Inflammatory macrophage (primary cell): ENCODE measurements at regions not wholly inside any gene's neighbourhood (a gene's known extent, or its start where the extent isn't known, plus 50 kb on each side); places are given as distances from the start of the nearest gene placed in this dataset.

Source experiments
- DNase-seq, 2 donors: peaks; one replicate each; pipeline ENCODE4 v3.0.0-alpha.2; 2020 to 2022

DNA sequence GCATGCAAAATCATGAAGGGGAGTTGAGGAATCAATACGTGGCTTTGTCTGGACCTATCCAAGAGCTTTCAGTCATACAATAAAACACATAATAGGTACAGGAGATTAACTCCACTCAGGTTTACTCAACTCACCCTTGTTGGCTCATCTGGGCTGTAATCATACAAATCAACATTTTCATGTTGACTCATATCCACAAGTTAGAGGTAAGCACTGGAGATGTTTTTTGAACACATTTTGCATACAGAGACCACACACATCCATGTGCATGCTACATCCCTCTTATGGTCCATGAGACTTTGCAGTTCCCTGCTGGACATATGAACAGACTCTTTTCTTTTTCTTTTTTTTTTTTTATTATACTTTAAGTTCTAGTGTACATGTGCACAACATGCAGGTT lies 336.9 kb upstream of the PIK3C3 start:
- DNase-seq, result no peak

DNA sequence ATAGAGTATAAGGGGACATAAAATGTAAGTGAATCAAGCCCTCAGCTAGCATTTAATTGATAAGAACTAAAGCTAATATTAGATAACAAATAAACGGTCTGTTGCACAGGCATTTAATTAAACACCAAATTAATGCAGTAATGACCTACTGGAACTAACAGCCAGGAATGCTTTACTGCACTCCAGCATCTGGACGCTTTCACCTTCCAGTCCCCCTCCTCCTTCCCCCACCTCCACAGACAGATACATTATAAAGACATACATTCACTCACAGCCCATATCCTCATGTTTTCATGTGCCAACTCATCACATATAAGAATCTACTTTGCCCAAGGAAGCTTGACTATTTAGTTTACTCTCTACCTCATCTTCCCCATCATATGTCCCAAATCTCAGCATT lies 337.4 kb upstream of the PIK3C3 start:
- no peak for DNase-seq

DNA sequence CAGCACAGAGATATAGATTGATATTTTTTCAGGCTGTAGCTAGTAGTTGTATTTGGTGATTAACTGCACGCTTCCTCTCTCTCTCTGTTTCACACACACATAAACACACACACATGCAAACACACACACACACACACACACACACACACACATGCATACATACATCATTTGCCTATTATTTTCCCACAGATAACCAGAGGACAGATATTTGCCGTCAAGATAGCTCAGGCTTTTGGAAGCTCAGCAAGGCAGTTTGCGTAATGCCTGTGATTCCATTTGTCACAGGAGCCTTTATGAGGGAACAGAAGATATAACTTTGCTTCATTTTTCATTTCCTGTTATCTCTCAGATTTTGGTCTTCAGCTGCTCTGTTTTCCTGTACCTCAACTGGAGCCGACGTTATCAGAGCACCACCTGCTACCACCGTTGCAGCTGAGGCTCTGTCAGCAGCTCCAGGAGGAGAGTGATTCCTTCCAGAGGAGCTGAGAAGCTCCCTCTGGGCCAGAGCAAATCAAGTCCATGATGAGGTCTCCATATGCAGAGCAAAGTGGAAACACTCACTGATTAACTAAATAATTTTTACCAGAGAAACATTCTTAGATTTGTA lies 341.9 kb upstream of the PIK3C3 start:
- DNase-seq, result no peak

DNA sequence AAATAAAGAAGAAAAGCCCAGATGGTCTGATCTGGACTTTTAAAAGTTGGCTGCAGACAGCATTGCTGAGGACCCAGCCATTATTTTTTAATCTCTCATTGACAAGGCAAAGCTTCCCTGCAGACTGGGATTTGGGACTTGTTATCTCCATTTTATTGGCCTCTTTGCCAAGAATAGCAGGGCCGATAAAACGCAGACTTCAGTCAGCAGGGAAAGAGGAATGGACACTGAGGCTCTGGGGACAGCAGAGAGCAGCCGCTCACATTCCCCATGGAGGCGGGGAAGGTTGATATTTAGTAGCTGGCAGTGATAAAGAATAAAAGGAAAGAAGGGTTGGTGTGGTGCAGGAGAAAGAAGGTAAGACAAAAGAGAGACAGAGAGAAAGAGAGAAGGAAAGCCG lies 350.1 kb upstream of the PIK3C3 start:
- DNase-seq, result no peak

DNA sequence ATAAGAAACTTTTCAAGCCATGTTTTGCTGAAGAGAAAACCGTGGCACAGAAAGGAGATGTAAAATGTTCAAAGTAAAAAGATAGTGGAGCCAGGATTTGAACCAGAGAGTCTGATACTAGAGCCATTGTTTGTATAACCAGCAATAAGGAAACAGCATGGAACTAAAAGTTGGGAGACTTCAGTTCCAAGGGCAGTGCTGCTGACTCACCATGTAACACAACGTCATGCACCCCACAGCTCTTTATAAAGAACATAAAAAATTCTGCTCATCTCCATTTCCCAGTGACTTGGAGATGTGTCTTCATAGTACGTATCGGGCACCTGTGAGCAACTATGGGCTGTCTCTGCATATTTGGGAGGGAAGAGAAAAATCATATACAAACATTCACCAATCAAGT lies 353.0 kb upstream of the PIK3C3 start:
- no peak for DNase-seq

DNA sequence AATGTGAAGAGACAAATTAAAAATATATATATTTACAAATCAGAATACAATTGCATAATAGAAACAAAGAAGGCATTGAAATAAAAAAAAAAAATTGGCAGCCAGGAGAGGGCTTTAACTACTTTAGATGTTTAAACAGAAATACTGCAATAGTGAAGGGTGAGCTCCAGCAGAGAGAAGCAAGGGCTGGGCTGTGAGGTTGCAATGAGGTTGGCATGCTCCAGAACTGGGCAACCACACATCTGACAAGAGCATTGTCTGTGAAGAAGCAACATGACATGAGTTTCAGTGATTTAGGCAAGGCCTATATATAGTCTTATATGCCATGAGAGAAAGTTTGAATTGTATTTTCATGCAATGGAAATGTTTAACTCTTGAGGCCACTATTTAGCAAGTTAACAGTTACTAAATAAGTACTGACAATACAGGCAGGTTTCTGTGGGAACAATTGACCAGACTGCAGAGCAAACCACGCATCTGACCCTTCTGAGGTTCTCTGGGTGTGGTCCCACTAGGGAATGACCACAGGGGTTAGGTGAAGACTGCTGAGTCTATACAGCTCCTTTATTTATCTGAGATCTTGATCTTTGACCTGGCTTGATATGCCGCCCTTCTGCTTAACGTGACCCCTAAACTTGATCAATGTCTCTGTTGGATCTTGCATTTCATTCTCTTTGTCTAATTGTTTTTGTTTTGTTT lies 354.2 kb upstream of the PIK3C3 start:
- DNase-seq, result no peak

DNA sequence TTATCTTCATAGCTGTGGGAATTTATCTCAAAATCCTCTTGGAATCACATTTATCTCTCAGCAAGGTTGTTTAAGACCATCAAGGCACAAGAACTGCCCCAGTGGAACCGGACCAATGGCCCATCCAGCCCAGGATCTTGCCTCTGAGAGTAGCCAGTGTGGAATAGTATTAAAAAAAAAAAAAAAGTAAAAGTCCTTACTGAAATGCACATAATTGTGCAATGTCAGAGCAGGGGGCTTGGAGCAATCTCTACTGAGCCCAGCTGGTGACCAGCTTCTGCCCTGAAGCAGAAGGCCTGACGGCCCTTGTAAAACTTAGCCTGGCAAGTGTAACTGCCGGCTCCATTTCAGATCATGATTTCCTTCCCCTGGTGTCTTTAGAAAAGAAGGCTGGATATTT lies 355.6 kb upstream of the PIK3C3 start:
- DNase-seq, result no peak

DNA sequence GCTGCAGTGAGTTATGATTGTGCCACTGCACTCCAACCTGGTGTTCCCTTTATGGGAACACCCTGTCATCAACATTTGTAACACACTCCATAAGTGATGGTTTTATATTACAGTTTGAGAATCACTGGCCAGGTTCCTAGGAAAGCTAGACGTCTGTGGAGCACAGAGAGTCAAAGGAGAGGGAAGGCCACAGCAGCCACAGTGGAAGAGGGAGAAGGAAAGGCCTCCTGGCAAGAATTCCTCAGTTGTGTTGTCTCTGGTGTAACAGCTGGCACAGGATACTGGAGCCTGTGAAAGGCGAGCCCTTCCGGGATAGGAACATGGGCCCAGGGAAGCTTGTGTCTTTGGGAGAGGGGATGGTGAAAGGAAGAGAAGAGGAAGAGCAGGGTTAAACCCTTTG lies 360.5 kb upstream of the PIK3C3 start:
- DNase-seq, result no peak

DNA sequence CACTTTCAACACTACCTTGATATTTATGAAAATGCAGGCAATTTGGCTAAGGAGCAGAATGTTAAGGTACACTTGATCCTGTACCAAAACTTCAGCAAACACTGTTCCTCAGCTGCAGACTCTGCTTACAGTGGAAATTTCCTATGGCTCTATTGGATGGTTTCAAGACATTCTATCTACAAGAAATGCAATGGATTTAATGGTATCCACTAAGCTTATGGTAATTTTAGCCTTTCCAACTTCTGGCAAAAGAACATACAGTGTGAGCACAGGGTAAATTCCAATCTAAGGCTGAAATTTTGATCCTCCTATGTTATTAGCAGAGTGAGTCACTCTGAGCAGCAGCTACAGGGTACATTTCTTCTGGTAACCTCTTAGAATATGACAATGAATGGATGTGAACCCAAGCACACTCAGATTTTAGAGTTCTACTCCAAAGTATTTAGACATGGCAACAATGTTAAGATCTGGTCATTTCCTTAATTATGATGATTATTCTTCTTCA lies 361.8 kb upstream of the PIK3C3 start:
- DNase-seq, result no peak

DNA sequence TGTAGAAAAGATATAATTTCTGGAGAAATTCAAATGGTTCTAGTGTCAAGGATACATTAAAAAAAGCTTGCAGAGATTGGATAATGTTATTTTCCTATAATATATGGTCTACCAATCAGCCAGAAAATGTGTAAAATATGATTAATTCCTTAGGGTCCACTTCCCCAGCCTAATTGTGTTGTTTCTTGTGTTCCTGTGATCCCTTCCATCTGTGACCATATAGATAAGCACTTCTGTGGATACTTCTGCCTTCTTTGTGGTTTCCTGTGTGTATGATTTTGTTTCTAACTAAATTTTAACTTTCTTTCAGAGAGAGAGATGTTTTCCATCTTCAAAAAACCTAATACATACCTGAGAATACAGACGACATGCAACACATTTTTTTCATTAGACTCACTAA lies 367.1 kb upstream of the PIK3C3 start:
- DNase-seq, result no peak

DNA sequence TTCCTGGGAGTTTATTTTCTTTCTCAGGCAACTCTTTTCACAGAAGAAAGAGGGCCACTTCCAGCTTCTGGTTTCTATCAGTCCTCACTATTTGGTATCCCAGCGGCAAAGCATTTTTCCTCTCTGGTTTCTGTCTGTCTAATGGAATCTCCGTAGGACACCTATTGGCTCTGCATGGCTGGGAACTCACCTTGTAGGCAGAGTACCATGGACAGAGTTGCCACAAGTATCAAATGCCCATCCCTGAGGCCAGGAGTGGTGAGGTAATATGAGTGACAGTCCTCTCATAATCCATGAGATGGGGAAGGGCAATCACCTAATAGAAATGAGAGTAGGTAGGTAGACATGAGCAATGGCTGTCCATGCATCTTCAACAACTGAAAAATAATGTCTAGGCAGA lies 369.5 kb upstream of the PIK3C3 start:
- DNase-seq, result no peak

DNA sequence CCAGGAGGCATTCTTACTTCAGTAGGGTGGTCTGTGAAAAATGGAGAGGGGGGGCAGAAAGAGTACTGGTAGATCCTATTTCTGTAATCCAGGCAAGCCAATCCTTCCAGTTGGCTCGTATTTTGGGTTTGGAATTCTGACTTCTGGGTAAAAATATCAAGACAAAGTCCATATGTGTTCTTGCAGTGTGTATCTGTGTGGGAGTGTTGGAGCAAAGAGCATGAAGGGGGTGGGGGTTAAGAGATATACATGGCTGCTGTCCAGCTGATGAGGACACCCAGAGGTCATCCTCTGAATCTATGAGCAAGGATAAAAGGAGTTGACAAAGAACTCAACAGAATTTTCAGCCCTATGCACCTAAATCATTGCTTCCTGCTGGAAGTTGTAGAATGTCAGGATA lies 375.8 kb upstream of the PIK3C3 start:
- DNase-seq, result no peak

DNA sequence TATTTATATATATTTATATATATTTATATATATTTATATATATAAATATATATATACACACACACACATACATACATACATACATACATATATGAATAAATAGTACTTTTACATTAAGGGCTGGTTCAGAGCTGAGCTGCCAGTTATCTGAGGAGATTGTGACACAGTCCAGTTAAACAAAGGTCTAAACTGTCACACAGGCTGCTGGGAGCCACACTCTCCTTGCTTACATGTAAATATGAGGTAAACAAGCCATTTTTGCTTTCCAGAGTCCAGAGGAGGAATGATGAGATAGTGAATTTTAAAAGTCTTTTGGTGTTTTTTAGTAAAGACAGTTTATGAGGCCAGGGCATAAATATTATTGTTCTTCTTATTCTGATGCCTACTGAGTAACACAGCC lies 377.5 kb upstream of the PIK3C3 start:
- DNase-seq, result no peak

DNA sequence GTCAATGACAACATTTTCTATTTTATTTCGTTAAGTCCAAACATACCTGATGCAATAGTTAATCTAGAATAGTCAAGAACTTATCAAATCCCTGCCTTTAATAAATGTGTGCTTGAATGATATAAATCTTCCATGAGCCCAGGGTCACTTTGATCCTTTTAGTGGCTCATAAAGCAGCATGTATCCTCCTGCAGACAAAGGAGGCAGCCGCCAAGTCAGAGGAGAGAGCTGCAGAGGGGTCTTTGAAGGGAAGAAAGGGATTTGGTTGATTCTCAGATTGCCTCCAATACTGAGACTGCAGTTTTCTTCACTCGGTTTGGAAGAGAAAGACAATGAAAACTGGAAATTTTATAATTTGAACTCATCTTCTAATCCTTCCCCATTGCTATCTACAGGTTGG lies 378.4 kb upstream of the PIK3C3 start:
- no peak for DNase-seq

DNA sequence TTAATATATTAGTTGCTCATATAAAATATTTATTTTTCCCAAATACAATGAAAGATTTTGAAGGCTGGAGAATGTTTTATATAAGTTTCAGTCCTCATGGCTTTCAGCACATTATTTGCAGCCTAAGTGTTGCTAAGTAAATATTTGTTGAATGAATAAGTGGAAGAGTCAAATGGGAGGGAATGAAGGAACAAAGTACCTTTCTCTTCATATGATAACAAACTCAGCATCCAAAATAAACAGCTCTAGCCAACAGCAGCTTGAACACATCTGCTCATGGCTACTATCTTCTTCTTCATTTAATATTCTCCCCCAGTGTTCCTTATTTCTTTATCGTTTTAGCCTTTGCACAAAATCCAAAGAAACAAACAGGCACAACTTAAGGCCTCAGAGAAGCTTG lies 385.2 kb upstream of the PIK3C3 start:
- no peak for DNase-seq

DNA sequence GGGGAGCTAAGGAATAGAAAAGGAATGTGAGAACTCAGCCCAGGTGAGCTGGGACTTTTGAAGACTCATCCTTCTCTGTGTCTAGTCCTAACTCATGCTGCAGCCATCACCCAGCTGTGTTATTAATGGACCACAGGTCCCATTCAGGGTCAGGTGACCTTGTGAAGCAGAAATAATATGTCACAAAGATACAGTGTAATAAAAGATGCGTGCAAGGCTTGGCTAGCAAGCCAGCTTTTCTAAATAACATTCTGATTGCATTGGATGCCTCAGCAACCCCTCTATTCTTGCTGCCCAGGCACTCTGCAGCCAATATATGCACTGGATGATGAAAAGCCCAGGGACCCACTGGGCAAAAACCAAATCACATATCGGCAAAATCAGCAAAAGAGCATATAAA lies 393.1 kb upstream of the PIK3C3 start:
- no peak for DNase-seq

DNA sequence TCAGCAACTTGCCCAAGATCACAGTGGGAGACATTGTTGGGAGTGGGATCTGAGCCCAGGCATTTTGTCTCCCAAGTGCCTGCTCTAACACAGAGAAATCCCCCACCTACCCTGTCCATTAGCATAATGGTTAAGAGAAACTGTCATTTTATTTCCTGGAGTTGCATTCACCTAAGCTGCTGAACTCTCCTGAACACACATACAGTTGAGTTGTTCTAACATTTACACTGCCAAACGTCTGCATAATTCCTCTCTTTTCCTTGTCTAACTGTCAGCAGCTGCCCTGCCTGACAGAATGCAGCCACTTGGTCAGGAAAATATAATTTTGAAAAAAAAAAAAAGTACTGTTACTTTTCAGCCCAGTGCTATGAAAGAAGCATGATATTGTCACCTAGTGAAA lies 396.3 kb upstream of the PIK3C3 start:
- DNase-seq, result no peak

DNA sequence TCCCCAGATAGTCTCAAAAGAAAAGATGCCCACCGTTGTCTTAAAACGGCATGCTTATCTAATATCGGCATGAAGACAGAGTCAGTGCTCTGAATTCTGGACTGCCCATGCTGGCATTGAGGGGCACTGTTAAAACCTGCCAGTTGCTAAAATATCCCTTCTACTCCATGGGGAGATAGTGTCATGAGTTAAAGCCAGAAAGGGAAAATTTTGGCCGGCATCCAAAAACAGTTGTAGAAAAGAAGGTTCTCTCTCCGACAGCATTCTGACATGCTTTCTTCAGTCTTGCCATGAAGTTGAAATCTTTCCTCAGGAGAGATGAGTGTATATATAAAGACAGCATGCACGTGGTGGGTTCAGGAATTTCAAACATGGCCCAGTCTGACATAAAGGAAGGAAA lies 401.3 kb upstream of the PIK3C3 start:
- DNase-seq, result no peak

DNA sequence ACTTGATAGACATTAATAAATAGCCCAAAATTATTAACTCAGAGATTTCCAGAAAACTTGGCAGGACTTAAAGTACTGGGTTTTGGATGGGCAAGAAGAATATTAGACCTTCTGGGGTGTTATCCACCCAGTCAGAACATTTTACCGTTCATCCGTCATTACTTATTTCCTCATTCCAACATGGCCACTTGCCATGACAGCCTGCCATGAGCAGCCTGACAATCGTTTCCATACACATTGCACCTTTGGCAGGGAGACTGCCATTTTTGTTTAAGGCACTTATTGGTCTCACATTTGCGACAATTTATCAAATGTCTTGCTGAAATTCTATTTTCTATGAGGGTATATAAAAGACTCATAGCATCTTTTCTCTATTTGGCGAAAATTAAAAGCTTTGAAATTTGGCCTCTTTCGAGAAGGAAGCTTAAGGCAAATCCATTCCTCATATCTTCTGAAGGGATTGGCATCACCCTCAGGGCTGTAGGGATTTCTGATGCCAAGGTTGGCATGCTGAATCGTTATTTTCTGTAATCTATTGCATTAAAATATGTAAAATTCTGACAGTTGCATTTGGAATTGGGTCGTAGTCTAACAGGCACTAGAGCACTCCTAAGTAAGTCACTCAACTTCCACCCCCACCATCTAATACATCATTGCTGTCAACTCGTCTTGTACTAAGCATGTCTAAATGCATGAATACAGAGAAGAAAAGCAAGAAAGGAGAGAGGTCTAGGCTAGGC lies 406.3 kb upstream of the PIK3C3 start:
- DNase-seq, result no peak

DNA sequence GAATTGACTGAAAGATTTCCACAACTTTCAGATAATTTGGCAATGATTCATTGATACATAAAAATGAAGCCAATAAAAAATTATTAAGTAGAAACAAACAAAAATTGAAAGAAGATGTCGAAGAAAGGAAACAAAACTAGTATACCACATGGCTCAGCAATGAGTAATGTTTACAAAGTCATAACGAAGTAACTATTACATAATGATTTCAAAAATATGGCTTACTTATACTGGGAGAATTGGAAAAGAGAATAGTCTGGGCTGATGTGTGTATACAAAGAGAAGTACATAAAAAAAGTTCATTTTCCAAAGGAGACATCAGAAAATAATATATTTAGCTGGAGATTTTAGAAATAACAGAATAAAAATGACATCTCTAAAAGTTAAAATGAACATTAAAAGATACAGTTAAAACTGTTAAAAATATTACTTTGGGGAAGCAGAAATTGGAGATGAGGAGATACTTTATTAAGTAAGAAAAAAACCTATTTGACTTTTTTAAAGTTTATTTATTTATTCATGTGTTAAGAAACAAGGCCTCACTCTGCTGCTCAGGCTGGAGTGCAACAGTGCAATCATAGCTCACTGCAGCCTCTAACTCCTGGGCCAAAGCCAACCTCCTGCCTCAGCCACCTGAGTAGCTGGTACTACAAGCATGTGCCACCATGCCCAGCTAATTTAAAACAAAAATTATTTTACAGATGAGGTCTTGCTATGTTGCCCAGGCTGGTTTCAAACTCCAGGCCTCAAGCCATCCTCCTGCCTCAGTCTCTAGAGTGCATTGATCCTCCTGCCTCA lies 409.7 kb upstream of the PIK3C3 start:
- DNase-seq, result no peak

DNA sequence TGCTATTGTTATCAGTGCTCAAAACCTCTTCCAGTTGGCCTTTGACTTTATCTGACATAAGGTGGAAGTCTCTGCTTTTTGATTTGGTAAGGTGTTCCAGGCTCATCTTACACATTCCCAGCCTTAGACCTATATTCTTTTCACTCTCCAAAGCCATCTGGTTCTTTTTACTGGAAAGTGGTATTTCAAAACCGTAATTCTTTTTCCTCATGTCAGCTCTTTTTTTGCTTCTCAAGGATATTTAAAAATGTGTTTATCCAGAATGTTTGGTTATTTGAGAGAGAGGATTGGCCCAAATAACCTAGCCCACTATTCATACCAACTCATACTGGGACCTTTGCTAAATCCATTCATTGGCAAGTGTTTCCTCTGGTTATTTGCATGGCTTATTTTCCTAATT lies 411.2 kb upstream of the PIK3C3 start:
- DNase-seq, result no peak

DNA sequence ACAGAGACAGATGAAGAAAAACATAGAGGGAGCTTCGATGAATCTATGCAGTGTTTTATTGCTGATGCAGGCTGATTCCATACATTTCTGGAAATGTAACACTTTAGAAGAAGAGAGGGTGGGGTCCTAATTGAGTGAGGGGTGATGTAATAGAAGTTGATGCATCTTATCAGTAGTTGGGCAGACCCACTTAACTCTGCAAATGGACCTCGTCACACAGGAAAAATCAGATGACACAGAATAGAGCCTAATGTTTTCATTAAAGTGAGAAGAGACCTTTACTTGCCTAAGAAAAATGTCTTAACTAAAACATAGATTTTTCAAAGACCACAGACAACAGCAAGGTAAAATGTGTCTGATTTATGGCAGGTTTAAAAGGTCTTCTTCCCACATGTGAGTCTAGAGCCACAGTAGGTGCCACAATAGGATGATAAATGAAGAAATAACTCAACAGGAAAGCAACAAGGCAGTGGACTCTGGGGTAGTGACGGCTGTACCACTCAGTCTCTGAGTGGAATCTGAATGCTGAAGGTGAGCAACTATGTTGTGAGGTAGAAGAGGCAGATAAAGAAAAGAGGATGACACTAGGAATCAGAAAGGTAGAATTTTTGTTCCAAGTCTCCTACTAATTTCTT lies 414.7 kb upstream of the PIK3C3 start:
- DNase-seq, result no peak

DNA sequence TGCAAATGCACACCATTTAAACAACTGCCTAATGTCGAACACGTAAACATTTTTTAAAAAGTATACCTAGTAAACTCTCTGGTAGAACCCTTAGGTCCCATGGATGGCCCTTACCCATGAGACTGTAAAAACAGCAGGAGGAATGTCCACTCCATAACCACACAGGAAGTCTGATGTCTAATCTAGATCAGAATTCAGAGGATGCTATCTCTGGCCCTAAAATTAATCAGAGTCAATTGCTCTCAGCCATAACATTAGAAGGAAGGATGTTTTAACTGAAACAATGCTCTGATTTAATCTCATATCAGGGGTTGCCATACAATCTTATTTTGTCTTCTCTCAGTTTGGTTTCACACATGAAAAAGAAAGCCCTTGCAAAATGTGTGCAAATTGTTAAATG lies 416.3 kb upstream of the PIK3C3 start:
- no peak for DNase-seq
